Activated CD8-positive, alpha-beta memory T cell treated with anti-CD3 and anti-CD28 coated beads for 24 hours (primary cell): ENCODE measurements at regions not wholly inside any gene's neighbourhood (a gene's known extent, or its start where the extent isn't known, plus 50 kb on each side); places are given as distances from the start of the nearest gene placed in this dataset.

Source experiments
- DNase-seq: peaks from one replicate; pipeline ENCODE4 v3.0.0-alpha.2; 2020

DNA sequence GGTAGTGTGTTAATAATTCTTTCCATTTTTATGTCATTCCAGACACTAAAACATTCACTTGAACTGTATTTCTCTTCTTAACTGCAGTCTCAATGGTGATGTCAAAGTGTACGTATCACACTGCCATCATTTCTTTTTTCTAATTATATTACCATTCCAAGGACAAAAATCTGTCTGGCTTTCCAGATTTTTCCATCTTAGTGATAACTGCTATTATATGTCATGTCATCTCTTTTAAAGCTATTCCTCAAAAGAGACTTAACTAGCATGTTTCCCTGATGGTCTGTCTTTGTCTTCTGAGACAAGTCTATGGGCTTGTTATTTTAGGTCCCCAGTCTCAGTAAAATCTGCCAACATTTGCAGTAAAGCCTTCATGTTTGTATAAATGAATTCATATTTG, 1207.1 kb downstream of the PCDH17 start:
- DNase-seq: no peak

DNA sequence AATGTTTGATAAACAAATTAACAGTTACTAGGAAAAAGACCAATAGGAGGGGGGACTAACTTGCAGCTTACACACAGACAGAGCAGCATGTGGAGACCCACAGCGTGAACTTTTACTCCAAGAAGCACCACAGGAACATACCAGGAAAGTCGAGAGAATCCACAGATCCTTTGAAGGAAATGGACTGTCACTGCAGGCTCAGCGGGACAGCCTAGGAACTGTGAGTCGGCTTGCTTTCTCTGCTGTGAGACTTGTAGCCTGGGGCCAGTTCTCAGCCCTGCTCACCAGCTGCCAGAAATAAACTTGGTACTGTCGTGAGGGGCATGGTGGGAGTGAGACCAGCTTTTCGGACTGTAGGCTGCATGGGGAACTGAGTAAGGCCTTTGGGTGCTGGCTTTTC, 1211.5 kb downstream of the PCDH17 start:
- DNase-seq: no peak

DNA sequence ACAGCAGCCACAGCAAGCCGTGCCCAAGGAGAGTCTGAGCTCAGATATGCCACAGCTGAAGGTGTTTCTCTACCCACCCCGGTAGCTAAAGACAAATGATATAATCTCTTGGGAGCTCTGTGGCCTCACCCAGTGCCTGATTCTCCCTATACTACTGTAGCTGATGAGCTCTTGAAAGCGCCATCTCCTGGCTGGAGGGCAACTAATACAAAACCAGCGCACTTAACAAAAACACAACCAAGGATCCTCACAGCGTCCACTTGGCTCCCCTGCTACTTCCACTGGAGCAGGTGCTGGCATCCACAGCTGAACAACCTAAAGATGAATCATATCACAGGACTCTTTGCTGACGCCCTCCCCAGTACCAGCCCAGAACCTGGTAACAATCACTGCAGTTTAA, 1212.0 kb downstream of the PCDH17 start:
- no peak for DNase-seq

DNA sequence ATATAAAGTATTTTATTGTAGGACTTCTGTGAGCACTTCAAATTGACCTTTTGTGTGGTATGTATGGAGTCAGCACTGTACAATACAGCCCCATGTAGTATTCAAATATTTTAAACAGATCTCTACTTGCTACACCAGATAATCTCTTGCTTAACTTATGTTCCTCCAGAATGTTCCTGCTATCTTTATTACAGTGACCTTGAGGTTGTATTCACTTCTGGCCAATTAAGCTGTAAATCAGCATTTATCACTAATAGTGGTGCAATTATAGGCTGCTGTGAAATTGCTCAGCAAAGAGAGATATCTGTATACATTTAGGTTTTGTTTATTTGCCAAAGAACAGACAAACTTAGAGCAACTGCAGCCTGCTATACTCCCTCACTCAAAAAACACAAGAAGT, 1218.6 kb downstream of the PCDH17 start:
- DNase-seq: no peak

- no peak for DNase-seq
Measured at GRCh38 chr13:58852076-58852475, 1220.5 kb downstream of the PCDH17 start.

DNA sequence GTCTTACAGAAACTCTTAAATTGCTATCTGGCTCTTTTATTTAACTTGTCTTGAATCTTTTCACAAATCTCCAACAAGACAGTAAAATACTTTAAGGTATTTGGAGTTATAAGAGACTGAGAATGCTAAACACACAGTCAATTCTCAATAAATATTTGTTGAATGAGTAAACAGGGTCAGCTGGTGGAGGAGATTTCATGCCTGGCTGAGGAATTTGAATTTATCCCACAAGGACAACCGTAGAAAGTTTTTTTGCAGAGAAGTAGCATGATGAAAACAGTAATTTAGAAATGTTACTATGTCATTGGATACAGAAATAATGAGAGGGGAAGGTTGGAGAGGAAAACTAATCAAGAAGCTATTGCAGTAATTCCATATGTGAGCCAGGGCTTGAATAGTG, 1223.7 kb downstream of the PCDH17 start:
- DNase-seq: no peak

DNA sequence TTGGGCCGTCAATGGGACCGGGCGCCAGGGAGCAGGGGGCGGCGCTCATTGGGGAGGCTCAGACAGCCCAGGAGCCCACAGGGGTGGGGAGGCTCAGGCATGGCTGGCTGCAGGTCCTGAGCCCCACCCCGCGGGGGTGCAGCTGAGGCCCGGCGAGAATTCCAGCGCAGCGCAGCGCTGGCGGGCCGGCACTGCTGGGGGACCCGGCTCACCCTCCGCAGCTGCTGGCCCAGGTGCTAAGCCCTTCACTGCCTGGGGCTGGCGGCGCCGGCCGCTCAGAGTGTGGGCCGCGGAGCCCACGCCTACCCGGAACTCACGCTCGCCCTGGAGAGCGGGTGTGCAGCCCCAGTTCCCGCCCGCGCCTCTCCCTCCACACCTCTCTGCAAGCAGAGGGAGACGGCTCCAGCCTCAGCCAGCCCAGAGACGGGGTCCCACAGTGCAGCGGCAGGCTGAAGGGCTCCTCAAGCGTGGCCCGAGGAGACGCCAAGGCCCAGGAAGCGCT, 1227.4 kb downstream of the PCDH17 start:
- DNase-seq: no peak

DNA sequence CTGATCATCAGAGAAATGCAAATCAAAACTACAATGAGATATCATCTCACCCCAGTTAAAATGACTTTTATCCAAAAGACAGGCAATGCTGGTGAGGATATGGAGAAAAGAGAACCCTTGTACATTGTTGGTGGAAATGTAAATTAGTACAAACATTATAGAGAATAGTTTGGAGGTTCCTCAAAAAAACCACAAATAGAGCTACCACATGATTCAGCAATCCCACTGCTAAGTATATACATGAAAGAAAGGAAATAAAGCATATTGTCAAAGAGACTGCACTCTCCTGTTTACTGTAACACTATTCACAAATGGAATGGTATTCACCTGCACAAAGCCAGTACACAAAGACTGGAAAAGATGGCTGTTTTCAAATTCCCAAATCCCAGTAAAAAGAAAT, 1233.7 kb downstream of the PCDH17 start:
- no peak for DNase-seq

GRCh38 chr13:58869566-58869965, 1238.0 kb downstream of the PCDH17 start:
- no peak for DNase-seq

DNA sequence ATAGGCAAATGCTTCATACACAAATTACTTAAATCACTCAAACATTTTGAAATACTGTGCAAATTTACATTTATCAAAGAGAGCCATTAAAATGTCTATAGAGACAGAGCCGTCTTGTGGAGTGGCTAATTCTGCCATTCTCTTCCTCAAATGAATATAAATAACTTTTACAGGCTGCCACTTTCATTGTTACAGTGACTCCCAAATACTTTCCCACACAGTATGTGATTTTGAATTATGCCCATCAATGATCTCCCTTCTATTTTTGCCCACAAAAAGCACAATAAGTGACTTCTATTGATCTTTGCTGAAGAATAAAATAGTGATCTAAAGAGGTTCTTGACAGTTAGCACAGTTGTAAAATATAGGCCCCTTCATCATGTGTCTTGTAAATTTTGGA, 1244.9 kb downstream of the PCDH17 start:
- no peak for DNase-seq

GRCh38 chr13:58879114-58879513, 1247.6 kb downstream of the PCDH17 start:
- no peak for DNase-seq

- DNase-seq: no peak
Measured at GRCh38 chr13:58882516-58882915, 1251.0 kb downstream of the PCDH17 start.

- no peak for DNase-seq
Measured at GRCh38 chr13:58883405-58883804, 1251.9 kb downstream of the PCDH17 start.

DNA sequence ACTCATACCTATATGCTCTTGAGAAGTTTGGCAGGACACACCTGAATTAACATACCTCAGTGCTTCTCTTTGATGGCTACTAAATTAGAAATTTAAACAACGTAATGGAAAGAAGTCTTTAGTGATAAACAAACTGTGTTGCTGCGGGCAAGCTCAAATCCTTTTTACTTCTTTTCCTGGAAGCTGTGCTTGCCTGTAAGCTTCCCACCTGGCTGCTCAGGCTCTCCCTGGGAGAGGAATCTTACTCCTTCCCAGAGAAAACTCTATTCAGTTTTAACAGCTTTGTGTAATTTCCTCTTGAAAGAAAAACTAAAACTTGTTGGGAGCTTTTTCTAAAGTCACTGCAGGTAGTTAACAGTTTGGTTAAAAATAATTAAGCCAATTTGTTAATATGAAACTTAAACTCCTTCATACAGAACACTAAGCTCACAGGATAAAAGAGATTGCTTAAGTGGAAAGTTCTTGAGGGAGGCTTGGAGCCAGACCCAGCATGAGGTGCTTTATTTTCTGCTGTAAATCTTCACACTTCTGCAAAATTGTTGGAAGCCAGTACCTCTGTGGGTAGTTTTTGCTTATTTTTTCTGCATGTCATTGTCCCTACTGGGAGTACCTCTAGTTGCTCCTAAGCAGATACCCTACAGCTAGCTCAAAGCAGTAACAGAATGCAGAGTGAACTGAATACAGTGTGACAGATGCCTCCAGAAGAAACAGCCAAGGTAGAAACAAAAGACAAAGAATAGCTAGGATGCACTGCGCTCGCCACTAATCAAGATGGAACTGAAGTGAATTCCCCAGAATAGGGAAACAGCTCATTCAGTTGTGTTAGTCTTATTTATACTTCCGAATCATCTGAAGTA, 1253.0 kb downstream of the PCDH17 start:
- DNase-seq: no peak

DNA sequence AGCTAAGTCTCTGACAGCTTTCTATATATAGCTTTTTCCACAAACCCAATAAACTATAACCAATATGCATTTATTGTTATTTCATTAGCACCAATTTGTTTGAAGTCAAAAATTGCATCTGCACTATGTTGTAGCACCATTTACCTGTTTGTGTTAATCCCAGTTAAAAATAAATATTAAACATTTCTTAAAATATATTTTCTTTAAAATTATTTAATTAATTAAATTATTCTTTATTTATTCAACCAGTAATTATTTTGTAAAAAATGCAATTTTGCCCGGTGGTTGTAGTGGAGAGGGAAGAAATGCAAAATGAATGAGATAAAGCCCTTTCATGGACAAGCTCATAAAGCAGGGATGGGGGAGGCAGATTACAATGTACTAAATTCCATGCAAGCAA, 1257.9 kb downstream of the PCDH17 start:
- no peak for DNase-seq

DNA sequence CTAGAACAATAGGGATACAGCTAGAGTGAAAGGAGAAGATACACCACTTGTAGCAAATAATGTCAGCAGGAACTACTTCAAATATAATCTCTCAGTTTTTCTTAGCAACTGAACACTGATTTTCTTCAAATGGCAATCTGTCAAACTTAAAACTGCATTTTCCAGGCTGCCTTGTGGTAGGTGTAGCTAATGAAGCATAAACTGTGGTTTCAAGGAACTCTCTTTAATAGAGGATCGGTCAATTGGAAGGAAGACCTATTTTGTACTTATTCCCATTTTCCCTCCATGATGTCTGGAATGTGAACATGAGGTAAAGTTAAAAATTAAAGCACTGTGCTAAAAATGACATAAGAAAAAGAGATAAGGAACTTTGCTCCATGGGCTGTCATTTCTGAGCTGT, 1261.9 kb downstream of the PCDH17 start:
- no peak for DNase-seq

DNA sequence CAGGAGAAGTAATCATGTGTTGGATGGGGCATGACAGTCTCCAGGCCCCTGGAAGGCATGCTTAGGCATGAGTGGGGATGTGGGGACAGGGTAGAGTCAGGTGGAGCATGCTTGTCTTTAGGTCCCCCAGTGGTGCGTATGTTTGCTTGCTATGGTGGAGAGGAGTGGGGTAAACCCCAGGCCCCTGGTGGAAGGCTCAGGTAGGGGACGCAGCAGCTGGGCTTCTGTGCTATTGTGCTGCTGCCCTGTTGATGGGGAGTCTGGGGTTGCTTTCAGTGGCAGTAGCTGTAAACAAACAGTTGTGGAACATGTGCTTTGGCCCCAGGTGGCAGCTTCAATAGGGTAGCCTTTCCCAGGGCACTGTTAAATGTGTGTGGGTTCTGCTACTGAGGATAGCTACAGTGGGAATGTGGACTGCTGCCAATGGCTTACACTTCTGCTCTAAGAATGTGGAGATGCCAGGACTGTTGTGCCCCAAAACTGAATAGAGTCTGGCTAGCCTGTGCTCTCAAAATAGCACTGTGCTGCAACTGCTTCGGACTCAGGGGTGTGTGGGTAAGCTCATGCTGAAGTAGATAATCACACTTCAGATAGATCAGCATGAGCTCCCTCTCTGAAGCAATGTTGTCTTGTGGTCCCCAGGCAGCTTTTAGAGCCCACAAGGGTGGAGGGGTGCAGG, 1257.3 kb downstream of the DIAPH3 start:
- no peak for DNase-seq

DNA sequence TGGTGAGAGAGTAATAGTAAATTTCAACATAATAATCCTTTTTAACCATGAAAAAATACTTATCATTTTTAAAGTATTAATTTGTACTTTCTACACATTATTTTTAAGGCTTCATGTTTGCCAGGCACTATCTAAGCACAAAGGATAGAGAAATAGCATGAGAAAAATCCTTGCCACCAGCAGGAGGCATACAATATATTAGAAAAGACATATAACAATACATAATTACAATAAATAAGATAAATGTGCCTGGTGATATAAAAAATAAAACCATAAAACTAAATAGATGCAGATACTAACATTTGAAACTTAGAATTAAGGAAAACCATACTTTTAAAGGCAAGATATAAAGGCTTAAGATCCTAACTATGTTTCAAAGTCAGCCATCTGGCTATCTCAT, 1256.4 kb downstream of the DIAPH3 start:
- no peak for DNase-seq

- DNase-seq: no peak
Measured at GRCh38 chr13:58908019-58908679, 1255.6 kb downstream of the DIAPH3 start.

- DNase-seq: no peak
Measured at GRCh38 chr13:58919551-58919950, 1244.2 kb downstream of the DIAPH3 start.

DNA sequence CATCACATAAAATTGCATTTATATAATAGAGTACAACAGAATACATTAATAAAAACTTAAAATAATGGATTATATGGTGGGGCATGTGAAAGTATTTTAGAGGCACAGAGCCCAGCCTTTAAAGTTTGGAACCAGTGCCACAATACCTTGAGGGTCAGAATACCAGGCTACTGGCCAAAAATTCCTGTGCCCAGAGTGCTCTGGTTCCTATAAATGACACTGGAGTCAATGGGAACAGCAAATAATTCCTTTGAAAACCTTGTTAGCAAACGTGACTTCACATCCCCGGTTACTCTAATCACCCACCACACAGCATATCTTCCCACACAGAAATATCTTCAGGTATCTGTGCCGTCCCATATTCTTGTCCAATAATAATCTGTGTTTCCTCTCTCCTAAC, 1242.6 kb downstream of the DIAPH3 start:
- no peak for DNase-seq

- DNase-seq: no peak
Measured at GRCh38 chr13:58926858-58927257, 1236.9 kb downstream of the DIAPH3 start.

DNA sequence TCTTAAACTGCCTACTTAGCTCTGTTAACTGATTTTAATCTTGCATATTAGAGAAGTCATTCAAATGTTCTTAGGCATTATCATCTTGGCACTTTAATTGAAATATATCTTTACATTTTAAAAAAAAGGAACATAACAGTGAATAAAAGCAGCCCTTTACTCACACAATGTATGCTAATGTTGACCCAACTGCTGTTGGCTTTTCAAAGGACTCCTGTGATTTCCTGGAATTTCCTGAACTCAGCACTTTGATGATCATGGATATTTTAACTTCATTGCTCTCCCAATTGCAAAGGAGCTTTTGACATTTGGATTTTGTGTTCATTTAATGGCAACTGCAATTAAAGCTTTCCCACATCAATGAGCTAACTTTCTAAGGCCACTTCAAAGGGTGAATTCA, 1230.3 kb downstream of the DIAPH3 start:
- DNase-seq: no peak

DNA sequence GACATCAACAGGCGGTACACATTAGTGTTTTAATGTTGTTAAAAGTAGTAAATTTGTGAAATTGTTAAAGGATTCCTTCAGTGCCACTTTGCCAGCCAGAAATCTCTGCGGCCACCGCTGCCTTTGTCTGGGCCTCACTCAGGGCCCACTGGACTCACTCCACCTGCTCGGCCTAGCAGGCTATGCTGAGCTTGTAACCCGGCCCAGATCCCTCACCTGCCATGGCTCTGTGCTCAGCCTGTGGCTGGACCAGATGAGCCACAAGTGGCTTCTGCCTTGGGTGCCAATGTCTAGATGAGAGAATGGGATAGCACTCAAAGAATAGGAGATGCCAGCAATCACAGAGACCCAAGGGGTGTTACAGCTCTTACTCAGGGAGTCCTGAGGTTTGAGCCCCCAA, 1228.0 kb downstream of the DIAPH3 start:
- DNase-seq: no peak
